ENCODE measurements at regions not wholly inside any gene's neighbourhood (a gene's known extent, or its start where the extent isn't known, plus 50 kb on each side); places are given as distances from the start of the nearest gene placed in this dataset.
"Not testable (repeated sequence)": the region's sequence is repeated elsewhere in the genome, so short reads cannot be mapped to it uniquely, and the experiment has no call there.

DNA sequence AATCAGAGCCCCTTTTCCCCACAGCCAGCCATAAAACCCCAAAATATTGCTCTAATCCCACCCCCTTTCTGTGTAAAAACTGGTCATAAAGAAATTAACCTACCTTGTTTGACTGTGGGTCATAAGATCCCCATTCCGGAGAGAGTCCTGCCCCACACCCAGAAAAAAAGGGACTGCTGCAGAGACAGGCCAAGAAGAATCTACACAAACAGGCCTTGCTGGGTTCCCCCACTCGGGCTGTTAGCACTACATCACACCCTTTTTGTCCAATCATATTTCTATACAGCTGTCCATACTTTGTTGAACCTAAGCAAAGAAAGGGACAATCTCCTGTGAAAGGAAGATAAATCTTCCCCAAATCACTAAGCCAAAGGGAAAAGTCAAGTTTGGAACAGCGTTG, 84.4 kb upstream of the MFGE8 start:
- Histone ChIP-seq H3K27ac (ENCODE audit: control insufficient read depth, insufficient read depth, low read length) (no peak overlapping the region), H3K9me1 (ENCODE audit: control insufficient read depth, extremely low read depth, insufficient read depth, low read length) (no peaks in the 10 kb centered on the region), H3K27me3 (ENCODE audit: control insufficient read depth, extremely low read depth, insufficient read depth, low read length) (no peaks in the 10 kb centered on the region), H3K4me1 (ENCODE audit: control insufficient read depth, extremely low read depth, insufficient read depth, low read length) (no peaks in the 10 kb centered on the region), H2AFZ (ENCODE audit: control insufficient read depth, low read length) (no peak overlapping the region), H3K4me2 (ENCODE audit: control insufficient read depth, extremely low read depth, insufficient read depth, low read depth, low read length) (no peak overlapping the region), H3K79me2 (ENCODE audit: control insufficient read depth, insufficient read depth, low read length) (no peaks in the 10 kb centered on the region), H3K4me3 (ENCODE audit: control insufficient read depth in 2 of 3, extremely low read depth in 1 of 3, insufficient read depth in 2 of 3, low read depth in 1 of 3, low read length in 3 of 3) (no peak overlapping the region), H3K9ac (ENCODE audit: control insufficient read depth, extremely low read depth, insufficient read depth, low read length) (no peak overlapping the region), H3K36me3 (ENCODE audit: control insufficient read depth in 2 of 2, extremely low read depth in 1 of 2, insufficient read depth in 2 of 2, low read length in 2 of 2) (no peaks in the 10 kb centered on the region), H3K9me3 (ENCODE audit: control insufficient read depth, low read depth, low read length) (no peaks in the 10 kb centered on the region), H4K20me1 (ENCODE audit: control insufficient read depth, extremely low read depth, insufficient read depth, low read length) (no peaks in the 10 kb centered on the region)
- TF ChIP-seq, protein P1, sequence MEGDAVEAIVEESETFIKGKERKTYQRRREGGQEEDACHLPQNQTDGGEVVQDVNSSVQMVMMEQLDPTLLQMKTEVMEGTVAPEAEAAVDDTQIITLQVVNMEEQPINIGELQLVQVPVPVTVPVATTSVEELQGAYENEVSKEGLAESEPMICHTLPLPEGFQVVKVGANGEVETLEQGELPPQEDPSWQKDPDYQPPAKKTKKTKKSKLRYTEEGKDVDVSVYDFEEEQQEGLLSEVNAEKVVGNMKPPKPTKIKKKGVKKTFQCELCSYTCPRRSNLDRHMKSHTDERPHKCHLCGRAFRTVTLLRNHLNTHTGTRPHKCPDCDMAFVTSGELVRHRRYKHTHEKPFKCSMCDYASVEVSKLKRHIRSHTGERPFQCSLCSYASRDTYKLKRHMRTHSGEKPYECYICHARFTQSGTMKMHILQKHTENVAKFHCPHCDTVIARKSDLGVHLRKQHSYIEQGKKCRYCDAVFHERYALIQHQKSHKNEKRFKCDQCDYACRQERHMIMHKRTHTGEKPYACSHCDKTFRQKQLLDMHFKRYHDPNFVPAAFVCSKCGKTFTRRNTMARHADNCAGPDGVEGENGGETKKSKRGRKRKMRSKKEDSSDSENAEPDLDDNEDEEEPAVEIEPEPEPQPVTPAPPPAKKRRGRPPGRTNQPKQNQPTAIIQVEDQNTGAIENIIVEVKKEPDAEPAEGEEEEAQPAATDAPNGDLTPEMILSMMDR (optimal IDR thresholded peaks at IDR 0.05 in 1 of 3, IDR thresholded peaks at IDR 0.05 in 1 of 3, conservative IDR thresholded peaks at IDR 0.05 in 1 of 3; ENCODE audit: extremely low read depth in 1 of 3, insufficient read depth in 2 of 3, low read length in 3 of 3): no peak
- TF ChIP-seq EZH2 (IDR thresholded peaks at IDR 0.05; ENCODE audit: low read length): no peak
- no peak for DNase-seq (ENCODE audit: low read depth, low spot score)
- no peak for FAIRE-seq
- dilution Hi-C loops (cut with MboI; ENCODE audit: extremely low pct_ligation_motif_present, low sequenced_read_pairs): no loop called here

DNA sequence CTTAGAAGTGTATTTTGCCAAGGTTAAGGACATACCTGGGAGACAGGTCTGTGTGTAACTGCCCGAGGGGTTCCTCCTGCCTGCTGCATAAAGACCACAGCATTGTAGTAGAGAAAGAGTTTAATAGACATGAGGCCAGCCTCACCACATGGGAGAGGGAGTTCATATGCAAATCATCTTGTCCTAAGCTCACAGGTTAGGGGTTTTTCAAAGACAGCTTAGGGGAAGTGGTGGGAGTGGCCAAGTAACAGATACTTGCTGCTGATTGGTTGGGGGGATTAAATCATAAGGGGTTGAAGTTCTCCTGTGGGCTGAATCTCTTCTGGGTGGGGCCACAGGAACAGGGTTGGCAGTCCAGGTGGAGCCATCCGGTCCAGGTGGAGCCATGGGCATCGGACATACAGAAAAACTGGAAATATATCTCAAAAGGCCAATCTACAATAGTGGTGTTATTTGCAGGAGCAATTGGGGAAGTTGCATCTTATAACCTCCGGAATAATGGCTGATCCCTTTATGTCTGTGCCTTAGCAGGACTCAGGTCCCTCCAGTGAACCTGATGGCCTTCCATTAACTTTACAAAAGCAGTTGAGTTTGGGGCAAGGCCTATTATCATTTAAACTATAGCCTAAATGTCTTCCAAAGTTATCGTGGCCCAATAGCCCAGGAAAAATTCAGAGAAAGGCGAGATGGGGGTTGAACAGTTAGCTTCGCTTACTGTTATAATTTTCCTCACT, 86.0 kb upstream of the MFGE8 start:
- Histone ChIP-seq H3K9me1 (ENCODE audit: control insufficient read depth, extremely low read depth, insufficient read depth, low read length) (no peaks in the 10 kb centered on the region), H3K9ac (ENCODE audit: control insufficient read depth, extremely low read depth, insufficient read depth, low read length) (no peak overlapping the region), H3K27me3 (ENCODE audit: control insufficient read depth, extremely low read depth, insufficient read depth, low read length) (no peaks in the 10 kb centered on the region), H3K9me3 (ENCODE audit: control insufficient read depth, low read depth, low read length) (no peaks in the 10 kb centered on the region), H3K4me1 (ENCODE audit: control insufficient read depth, extremely low read depth, insufficient read depth, low read length) (no peaks in the 10 kb centered on the region), H2AFZ (ENCODE audit: control insufficient read depth, low read length) (no peak overlapping the region), H3K27ac (ENCODE audit: control insufficient read depth, insufficient read depth, low read length) (no peak overlapping the region), H3K4me2 (ENCODE audit: control insufficient read depth, extremely low read depth, insufficient read depth, low read depth, low read length) (no peak overlapping the region), H4K20me1 (ENCODE audit: control insufficient read depth, extremely low read depth, insufficient read depth, low read length) (no peaks in the 10 kb centered on the region), H3K36me3 (ENCODE audit: control insufficient read depth in 2 of 2, extremely low read depth in 1 of 2, insufficient read depth in 2 of 2, low read length in 2 of 2) (no peaks in the 10 kb centered on the region), H3K4me3 (ENCODE audit: control insufficient read depth in 2 of 3, extremely low read depth in 1 of 3, insufficient read depth in 2 of 3, low read depth in 1 of 3, low read length in 3 of 3) (no peak overlapping the region), H3K79me2 (ENCODE audit: control insufficient read depth, insufficient read depth, low read length) (no peaks in the 10 kb centered on the region)
- TF ChIP-seq, protein P1 (optimal IDR thresholded peaks at IDR 0.05 in 1 of 3, IDR thresholded peaks at IDR 0.05 in 1 of 3, conservative IDR thresholded peaks at IDR 0.05 in 1 of 3; ENCODE audit: extremely low read depth in 1 of 3, insufficient read depth in 2 of 3, low read length in 3 of 3): no peak
- no peak for TF ChIP-seq EZH2 (IDR thresholded peaks at IDR 0.05; ENCODE audit: low read length)
- FAIRE-seq (no peak), DNase-seq (ENCODE audit: low read depth, low spot score) (no peak)
- dilution Hi-C loops (cut with MboI; ENCODE audit: extremely low pct_ligation_motif_present, low sequenced_read_pairs): no loop called here

DNA sequence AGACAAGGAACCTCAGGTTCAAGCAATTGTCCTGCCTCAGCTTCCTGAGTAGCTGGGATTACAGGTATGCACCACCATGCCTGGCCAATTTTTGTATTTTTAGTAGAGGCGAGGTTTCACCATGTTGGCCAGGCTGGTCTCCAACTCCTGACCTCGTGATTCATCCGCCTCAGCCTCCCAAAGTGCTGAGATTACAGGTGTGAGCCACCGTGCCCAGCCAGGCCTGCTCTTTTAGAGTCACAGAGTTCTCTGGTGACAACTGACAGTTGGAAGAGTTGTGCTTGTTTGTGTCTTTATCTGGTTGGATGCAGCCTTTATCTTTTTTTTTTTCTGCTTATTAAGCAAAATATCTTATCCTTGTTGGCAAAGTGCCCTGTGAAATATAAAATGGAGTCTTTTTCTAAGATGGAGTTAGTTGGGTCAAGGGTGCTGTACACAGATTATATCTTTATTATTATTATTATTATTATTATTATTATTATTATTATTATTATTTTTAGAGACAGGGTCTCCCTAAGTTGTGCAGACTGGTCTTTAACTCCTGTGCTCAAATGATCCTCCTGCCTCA, 86.5 kb upstream of the ABHD2 start:
- dilution Hi-C loops (cut with MboI; ENCODE audit: extremely low pct_ligation_motif_present, low sequenced_read_pairs); H2AFZ ChIP-seq (ENCODE audit: control insufficient read depth, low read length); FAIRE-seq; H3K27me3 ChIP-seq (ENCODE audit: control insufficient read depth, extremely low read depth, insufficient read depth, low read length); H3K4me3 ChIP-seq (ENCODE audit: control insufficient read depth in 2 of 3, extremely low read depth in 1 of 3, insufficient read depth in 2 of 3, low read depth in 1 of 3, low read length in 3 of 3); H3K79me2 ChIP-seq (ENCODE audit: control insufficient read depth, insufficient read depth, low read length); H3K9me1 ChIP-seq (ENCODE audit: control insufficient read depth, extremely low read depth, insufficient read depth, low read length); H3K4me1 ChIP-seq (ENCODE audit: control insufficient read depth, extremely low read depth, insufficient read depth, low read length); DNase-seq (ENCODE audit: low read depth, low spot score); H3K4me2 ChIP-seq (ENCODE audit: control insufficient read depth, extremely low read depth, insufficient read depth, low read depth, low read length); H3K36me3 ChIP-seq (ENCODE audit: control insufficient read depth in 2 of 2, extremely low read depth in 1 of 2, insufficient read depth in 2 of 2, low read length in 2 of 2); H3K9me3 ChIP-seq (ENCODE audit: control insufficient read depth, low read depth, low read length); H4K20me1 ChIP-seq (ENCODE audit: control insufficient read depth, extremely low read depth, insufficient read depth, low read length); H3K27ac ChIP-seq (ENCODE audit: control insufficient read depth, insufficient read depth, low read length); H3K9ac ChIP-seq (ENCODE audit: control insufficient read depth, extremely low read depth, insufficient read depth, low read length): not testable (repeated sequence)

Data from keratinocyte (primary cell).